B cell (primary cell): ENCODE measurements at regions not wholly inside any gene's neighbourhood (a gene's known extent, or its start where the extent isn't known, plus 50 kb on each side); places are given as distances from the start of the nearest gene placed in this dataset.

Experiments used
- EZH2 ChIP-seq: IDR thresholded peaks from 2 replicates; pipeline ENCODE4 v1.6.1; 2012; ENCODE audit warnings: borderline replicate concordance, low read depth, mild to moderate bottlenecking, moderate library complexity, low read length; ENCODE audit not compliant: insufficient read depth, poor library complexity, severe bottlenecking
- TF ChIP-seq, protein P1 (sequence below): fragments of 200-600 bp; IDR thresholded peaks from one replicate; pipeline ENCODE4 v1.8.0; 2022; ENCODE audit warnings: antibody characterized with exemption, mild to moderate bottlenecking

DNA sequence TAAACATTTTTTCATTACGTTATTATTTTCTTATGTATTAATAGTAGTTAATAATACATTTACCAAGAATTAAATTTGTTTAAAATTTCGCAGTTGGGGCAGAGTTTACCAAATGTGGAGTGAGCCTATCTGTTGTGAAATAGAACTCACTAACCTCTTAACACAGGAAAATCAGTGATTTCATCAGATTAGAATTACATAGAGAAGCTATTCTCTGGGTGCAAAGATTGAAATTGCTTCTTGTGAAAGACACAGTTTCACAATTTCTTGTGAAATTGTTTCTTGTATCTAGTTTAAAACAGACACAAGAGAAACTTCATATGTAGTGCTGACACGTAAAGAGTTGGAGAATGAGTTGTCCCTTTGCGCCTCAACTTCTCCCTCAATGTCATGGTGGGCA lies 69.4 kb upstream of the PRL start:
- TF ChIP-seq, protein P1, sequence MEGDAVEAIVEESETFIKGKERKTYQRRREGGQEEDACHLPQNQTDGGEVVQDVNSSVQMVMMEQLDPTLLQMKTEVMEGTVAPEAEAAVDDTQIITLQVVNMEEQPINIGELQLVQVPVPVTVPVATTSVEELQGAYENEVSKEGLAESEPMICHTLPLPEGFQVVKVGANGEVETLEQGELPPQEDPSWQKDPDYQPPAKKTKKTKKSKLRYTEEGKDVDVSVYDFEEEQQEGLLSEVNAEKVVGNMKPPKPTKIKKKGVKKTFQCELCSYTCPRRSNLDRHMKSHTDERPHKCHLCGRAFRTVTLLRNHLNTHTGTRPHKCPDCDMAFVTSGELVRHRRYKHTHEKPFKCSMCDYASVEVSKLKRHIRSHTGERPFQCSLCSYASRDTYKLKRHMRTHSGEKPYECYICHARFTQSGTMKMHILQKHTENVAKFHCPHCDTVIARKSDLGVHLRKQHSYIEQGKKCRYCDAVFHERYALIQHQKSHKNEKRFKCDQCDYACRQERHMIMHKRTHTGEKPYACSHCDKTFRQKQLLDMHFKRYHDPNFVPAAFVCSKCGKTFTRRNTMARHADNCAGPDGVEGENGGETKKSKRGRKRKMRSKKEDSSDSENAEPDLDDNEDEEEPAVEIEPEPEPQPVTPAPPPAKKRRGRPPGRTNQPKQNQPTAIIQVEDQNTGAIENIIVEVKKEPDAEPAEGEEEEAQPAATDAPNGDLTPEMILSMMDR, result no peak
- no peak for TF ChIP-seq EZH2
